ENCODE measurements at regions not wholly inside any gene's neighbourhood (a gene's known extent, or its start where the extent isn't known, plus 50 kb on each side); places are given as distances from the start of the nearest gene placed in this dataset.
A peak's percentile ranks its signal among the peaks of the same experiment; 100 is the strongest.

DNA sequence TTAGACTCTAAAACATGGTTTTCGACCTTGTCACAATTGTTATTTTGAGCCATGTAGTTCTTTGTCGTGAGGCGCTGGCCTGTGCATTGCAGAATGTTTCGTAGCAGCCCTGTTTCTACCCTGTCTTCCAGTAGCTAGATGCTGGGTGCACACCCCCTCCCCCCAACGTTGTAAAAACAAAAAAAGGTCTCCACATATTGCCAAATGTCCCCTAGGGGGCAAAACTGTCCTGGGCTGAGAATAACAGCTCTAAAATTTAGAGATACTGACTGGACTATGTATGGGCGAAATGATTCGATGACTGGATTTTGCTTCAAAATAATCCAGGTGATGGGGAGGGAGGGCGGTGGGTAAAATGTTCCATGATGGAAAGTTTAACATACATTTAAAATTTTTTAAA, 126.1 kb upstream of the FUT8 start:
- ATAC-seq (replicated peaks; ENCODE audit: extremely low read depth, poor library complexity, severe bottlenecking) (no peak), DNase-seq (ENCODE audit: low spot score in 2 of 2) (no peak)
- H3K4me1 Mint-ChIP-seq: peaks cover 37% of the 10 kb centered on the region
- no peak overlapping the region for H3K27ac Mint-ChIP-seq (ENCODE audit: low read depth)
- no peaks in the 10 kb centered on the region for H3K27me3 Mint-ChIP-seq
- peaks cover 1% of the 10 kb centered on the region for H3K36me3 Mint-ChIP-seq (ENCODE audit: insufficient read depth)
- H3K4me3 Mint-ChIP-seq: no peak overlapping the region
- H3K9me3 Mint-ChIP-seq: no peaks in the 10 kb centered on the region

- Mint-ChIP-seq H3K4me3 (peak overlapping the region; percentile 67), H3K9me3 (no peaks in the 10 kb centered on the region), H3K27ac (ENCODE audit: low read depth) (peak overlapping the region; percentile 87), H3K27me3 (no peaks in the 10 kb centered on the region), H3K36me3 (ENCODE audit: insufficient read depth) (no peaks in the 10 kb centered on the region), H3K4me1 (peaks cover 28% of the 10 kb centered on the region)
- ATAC-seq (replicated peaks; ENCODE audit: extremely low read depth, poor library complexity, severe bottlenecking) (peak; percentile 76), DNase-seq (ENCODE audit: low spot score in 2 of 2) (no peak)
These were observed 125.0 kb upstream of the FUT8 start for GRCh38 chr14:65287264-65288131.

DNA sequence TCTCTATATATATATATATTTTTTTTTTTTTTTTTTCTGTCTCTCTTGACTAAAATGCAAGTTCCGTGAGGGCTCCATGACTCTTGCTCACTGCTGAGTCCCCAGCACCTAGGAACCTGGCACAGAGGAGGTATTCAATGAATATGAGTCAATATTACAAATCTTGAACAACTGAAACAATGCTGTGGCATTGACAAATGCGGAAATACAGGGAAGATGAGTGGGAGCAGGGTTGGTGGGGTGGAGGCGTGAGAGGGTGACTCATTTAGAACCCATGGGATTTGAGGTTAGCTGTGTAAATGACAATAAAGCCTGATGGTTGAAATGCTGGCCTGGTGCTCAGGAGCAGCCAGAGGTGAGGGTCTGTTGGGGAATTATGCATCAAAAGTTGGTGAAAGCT, 121.7 kb upstream of the FUT8 start:
- no peak for ATAC-seq (replicated peaks; ENCODE audit: extremely low read depth, poor library complexity, severe bottlenecking)

DNA sequence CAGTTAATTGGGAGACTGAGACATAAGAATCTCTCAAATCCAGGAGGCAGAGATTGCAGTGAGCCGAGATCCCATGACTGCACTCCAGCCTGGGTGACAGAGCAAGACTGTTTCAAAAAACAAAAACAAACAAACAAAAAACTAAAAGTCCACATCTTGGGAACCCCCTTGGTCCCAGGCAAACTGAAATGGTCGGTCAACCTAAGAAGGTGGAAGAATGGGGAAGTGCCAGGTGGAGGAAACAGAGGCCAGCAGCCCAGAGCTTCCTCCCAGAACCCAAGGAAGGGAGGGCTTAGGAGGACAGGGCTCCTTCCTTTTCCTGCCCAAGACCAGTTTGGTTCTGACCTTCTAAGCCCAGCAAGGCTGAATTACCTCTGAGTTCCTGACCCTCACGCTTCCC, 121.0 kb upstream of the FUT8 start:
- no peaks in the 10 kb centered on the region for H3K9me3 Mint-ChIP-seq
- DNase-seq (ENCODE audit: low spot score in 2 of 2) (no peak), ATAC-seq (replicated peaks; ENCODE audit: extremely low read depth, poor library complexity, severe bottlenecking) (no peak)
- no peaks in the 10 kb centered on the region for H3K36me3 Mint-ChIP-seq (ENCODE audit: insufficient read depth)
- no peak overlapping the region for H3K4me3 Mint-ChIP-seq
- H3K27me3 Mint-ChIP-seq: no peaks in the 10 kb centered on the region
- H3K4me1 Mint-ChIP-seq: peaks cover 20% of the 10 kb centered on the region
- H3K27ac Mint-ChIP-seq (ENCODE audit: low read depth): no peak overlapping the region

More for the DNA sequence above, 121.7 kb upstream of the FUT8 start:
- H3K36me3 Mint-ChIP-seq (ENCODE audit: insufficient read depth): no peaks in the 10 kb centered on the region
- no peaks in the 10 kb centered on the region for H3K9me3 Mint-ChIP-seq
- peak overlapping the region; percentile 5 for H3K4me3 Mint-ChIP-seq
- H3K27me3 Mint-ChIP-seq: no peaks in the 10 kb centered on the region
- no peak for DNase-seq (ENCODE audit: low spot score in 2 of 2)
- H3K4me1 Mint-ChIP-seq: peaks cover 20% of the 10 kb centered on the region
- H3K27ac Mint-ChIP-seq (ENCODE audit: low read depth): no peak overlapping the region

- DNase-seq (ENCODE audit: low spot score in 2 of 2) (no peak), ATAC-seq (replicated peaks; ENCODE audit: extremely low read depth, poor library complexity, severe bottlenecking) (no peak)
- Mint-ChIP-seq H3K36me3 (ENCODE audit: insufficient read depth) (no peaks in the 10 kb centered on the region), H3K27me3 (no peaks in the 10 kb centered on the region), H3K27ac (ENCODE audit: low read depth) (no peak overlapping the region), H3K4me1 (peaks cover 7% of the 10 kb centered on the region), H3K9me3 (no peaks in the 10 kb centered on the region), H3K4me3 (no peak overlapping the region)
These were observed 117.7 kb upstream of the FUT8 start for GRCh38 chr14:65294816-65295215.

- H3K36me3 Mint-ChIP-seq (ENCODE audit: insufficient read depth): no peaks in the 10 kb centered on the region
- no peak overlapping the region for H3K27ac Mint-ChIP-seq (ENCODE audit: low read depth)
- DNase-seq (ENCODE audit: low spot score in 2 of 2) (no peak), ATAC-seq (replicated peaks; ENCODE audit: extremely low read depth, poor library complexity, severe bottlenecking) (no peak)
- H3K4me3 Mint-ChIP-seq: no peak overlapping the region
- H3K4me1 Mint-ChIP-seq: no peaks in the 10 kb centered on the region
- H3K9me3 Mint-ChIP-seq: no peaks in the 10 kb centered on the region
- no peaks in the 10 kb centered on the region for H3K27me3 Mint-ChIP-seq
These were observed 116.1 kb upstream of the FUT8 start for GRCh38 chr14:65296402-65296801.

DNA sequence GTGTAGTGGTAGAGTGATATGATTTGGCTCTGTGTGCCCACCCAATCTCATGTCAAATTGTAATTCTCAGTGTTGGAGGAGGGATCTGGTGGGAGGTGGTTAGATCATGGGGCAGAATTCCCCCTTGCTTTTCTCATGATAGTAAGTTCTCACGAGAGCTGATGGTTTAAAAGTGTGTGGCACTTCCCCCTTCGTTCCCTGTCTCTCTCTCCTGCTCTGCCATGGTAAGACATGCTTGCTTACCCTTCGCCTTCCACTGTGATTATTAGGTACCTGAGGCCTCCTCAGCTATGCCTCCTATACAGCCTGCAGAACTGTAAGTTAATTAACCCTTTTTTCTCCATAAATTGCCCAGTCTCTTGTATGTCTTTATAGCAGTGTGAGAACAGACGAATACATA, 115.7 kb upstream of the FUT8 start:
- H3K36me3 Mint-ChIP-seq (ENCODE audit: insufficient read depth): no peaks in the 10 kb centered on the region
- no peaks in the 10 kb centered on the region for H3K27me3 Mint-ChIP-seq
- H3K4me3 Mint-ChIP-seq: no peak overlapping the region
- DNase-seq (ENCODE audit: low spot score in 2 of 2) (no peak), ATAC-seq (replicated peaks; ENCODE audit: extremely low read depth, poor library complexity, severe bottlenecking) (no peak)
- no peaks in the 10 kb centered on the region for H3K9me3 Mint-ChIP-seq
- H3K4me1 Mint-ChIP-seq: peaks cover under 1% of the 10 kb centered on the region
- H3K27ac Mint-ChIP-seq (ENCODE audit: low read depth): no peak overlapping the region

DNA sequence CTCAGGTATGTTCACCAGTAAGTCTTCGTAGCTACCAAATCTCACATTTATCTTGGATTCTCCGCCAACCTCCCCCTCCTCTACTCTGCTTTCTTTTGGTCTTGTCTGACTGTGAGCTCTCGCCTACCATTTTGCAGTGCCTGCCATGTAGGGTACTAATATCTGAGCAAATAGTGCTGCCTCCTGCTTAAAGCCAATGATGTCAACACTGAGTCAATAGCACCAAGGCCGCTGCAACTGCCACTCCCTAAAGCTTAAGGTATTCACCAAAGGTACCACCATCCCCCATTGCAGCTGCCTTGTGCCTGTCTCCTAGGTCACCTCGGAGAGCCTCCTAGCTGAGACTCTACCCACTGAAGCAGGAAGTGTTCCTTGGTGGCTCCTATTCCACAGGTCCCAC, 114.8 kb upstream of the FUT8 start:
- ATAC-seq (replicated peaks; ENCODE audit: extremely low read depth, poor library complexity, severe bottlenecking): no peak
- Mint-ChIP-seq H3K27me3 (no peaks in the 10 kb centered on the region), H3K4me3 (no peak overlapping the region), H3K27ac (ENCODE audit: low read depth) (no peak overlapping the region), H3K36me3 (ENCODE audit: insufficient read depth) (no peaks in the 10 kb centered on the region), H3K4me1 (peaks cover 9% of the 10 kb centered on the region), H3K9me3 (no peaks in the 10 kb centered on the region)
- DNase-seq (ENCODE audit: low spot score in 2 of 2): no peak

DNA sequence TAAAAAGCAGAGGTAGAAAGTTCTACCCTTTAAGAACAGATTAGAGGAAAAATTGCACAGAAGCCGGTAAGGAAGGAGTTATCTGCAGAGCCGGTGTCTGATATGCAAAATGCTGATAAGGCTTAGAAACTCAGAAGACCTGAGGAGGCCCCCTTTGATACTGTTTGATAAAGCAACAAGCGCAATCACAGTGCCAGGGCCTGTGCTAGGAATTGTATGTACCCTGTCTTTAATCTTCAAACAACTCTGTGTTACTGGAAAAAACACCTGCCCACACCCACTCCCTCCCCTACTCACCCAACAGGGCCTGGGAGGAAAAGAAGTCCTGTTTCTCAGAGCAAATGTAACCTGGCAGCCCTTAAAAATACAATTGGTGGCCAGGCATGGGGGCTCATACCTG, 112.7 kb upstream of the FUT8 start:
- ATAC-seq (replicated peaks; ENCODE audit: extremely low read depth, poor library complexity, severe bottlenecking): no peak
- DNase-seq (ENCODE audit: low spot score in 2 of 2): no peak
- H3K27ac Mint-ChIP-seq (ENCODE audit: low read depth): no peak overlapping the region
- peaks cover 22% of the 10 kb centered on the region for H3K4me1 Mint-ChIP-seq
- H3K4me3 Mint-ChIP-seq: no peak overlapping the region
- no peaks in the 10 kb centered on the region for H3K27me3 Mint-ChIP-seq
- H3K9me3 Mint-ChIP-seq: no peaks in the 10 kb centered on the region
- H3K36me3 Mint-ChIP-seq (ENCODE audit: insufficient read depth): no peaks in the 10 kb centered on the region

GRCh38 chr14:65301862-65302539, 110.5 kb upstream of the FUT8 start:
- peak; percentile 36 for ATAC-seq (replicated peaks; ENCODE audit: extremely low read depth, poor library complexity, severe bottlenecking)
- no peak overlapping the region for H3K4me3 Mint-ChIP-seq
- H3K9me3 Mint-ChIP-seq: no peaks in the 10 kb centered on the region
- no peaks in the 10 kb centered on the region for H3K36me3 Mint-ChIP-seq (ENCODE audit: insufficient read depth)
- no peak overlapping the region for H3K27ac Mint-ChIP-seq (ENCODE audit: low read depth)
- DNase-seq (ENCODE audit: low spot score in 2 of 2): no peak
- no peaks in the 10 kb centered on the region for H3K27me3 Mint-ChIP-seq
- peaks cover 28% of the 10 kb centered on the region for H3K4me1 Mint-ChIP-seq

DNA sequence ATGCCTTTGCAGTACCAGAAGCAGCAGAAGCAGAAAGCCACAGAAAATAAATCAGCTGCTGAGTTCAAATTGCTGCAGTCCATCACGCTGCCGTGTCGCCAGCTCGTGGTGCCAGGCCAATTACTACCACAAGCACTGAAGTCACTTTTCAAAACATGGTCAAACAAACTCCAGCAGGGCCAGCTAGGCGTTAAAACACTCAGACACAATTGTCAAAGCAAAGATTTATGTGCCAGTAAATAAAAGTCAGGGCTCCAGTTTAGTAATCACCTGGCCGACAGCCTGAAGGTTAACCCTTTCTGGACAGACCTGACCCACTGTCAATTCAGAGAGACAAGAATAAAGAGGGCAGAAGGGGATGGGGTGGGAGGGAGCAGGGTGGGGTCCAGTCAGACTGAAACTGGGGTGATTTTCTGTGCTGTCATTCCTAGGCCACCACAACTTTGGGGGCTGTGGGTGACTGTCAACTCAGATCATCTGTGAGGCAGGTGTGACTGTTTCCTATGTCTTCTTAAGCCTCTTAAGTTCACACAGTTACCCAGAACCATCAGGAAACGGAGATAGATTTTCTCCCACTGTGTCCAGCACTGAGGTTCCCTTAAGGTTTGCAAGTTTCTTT, 109.8 kb upstream of the FUT8 start:
- peaks cover 28% of the 10 kb centered on the region for H3K4me1 Mint-ChIP-seq
- no peak overlapping the region for H3K27ac Mint-ChIP-seq (ENCODE audit: low read depth)
- no peaks in the 10 kb centered on the region for H3K36me3 Mint-ChIP-seq (ENCODE audit: insufficient read depth)
- no peaks in the 10 kb centered on the region for H3K9me3 Mint-ChIP-seq
- no peak overlapping the region for H3K4me3 Mint-ChIP-seq
- DNase-seq (ENCODE audit: low spot score in 2 of 2) (no peak), ATAC-seq (replicated peaks; ENCODE audit: extremely low read depth, poor library complexity, severe bottlenecking) (peak; percentile 61)
- no peaks in the 10 kb centered on the region for H3K27me3 Mint-ChIP-seq

DNA sequence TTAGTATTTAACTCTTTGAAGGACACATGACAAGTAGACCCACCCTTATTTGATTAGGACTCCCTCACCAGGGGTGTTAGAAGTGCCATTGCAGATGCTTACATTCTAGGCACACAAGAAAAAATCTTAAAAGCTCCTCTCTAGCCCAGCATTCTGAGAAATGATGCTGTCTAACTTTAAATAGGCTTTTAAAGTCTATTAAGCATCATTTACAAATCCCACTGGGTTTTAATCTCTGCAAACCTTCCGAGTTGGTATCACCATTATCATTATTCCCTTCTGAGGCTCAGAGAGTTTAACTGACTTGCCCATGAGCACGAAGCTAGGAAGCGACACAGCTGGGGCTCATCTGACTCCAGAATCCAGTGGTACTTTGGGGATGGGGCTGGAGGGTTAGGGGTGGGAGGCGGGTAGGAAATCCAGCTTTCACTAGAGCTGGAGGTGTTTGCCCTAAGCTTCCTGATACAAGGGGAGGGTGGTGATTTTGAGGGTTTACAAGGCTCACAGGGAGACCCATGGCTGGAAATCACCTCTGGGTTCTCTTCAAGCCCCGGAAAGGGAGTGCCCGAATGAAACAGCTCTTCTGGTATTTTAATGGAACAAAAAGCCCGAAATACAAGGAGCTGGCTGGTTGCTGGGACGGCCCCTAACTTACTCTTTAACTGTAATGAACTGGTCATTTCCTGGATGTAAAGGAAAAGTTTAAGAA, 109.2 kb upstream of the FUT8 start:
- H3K36me3 Mint-ChIP-seq (ENCODE audit: insufficient read depth): no peaks in the 10 kb centered on the region
- peaks cover 28% of the 10 kb centered on the region for H3K4me1 Mint-ChIP-seq
- ATAC-seq (replicated peaks; ENCODE audit: extremely low read depth, poor library complexity, severe bottlenecking): no peak
- H3K27ac Mint-ChIP-seq (ENCODE audit: low read depth): peak overlapping the region; percentile 65
- no peak for DNase-seq (ENCODE audit: low spot score in 2 of 2)
- H3K9me3 Mint-ChIP-seq: no peaks in the 10 kb centered on the region
- H3K4me3 Mint-ChIP-seq: no peak overlapping the region
- H3K27me3 Mint-ChIP-seq: no peaks in the 10 kb centered on the region
